Neural progenitor cell (in vitro differentiated cells): ENCODE measurements at regions not wholly inside any gene's neighbourhood (a gene's known extent, or its start where the extent isn't known, plus 50 kb on each side); places are given as distances from the start of the nearest gene placed in this dataset.

Source experiments
- DNase-seq: peaks from one replicate; pipeline ENCODE4 v3.0.0-alpha.2; 2016; ENCODE audit warnings: low spot score
- H2AFZ ChIP-seq: fragments of 200-600 bp; sonication (generic); replicated peaks from 2 replicates; pipeline ENCODE4 v1.6.1; 2016; ENCODE audit warnings: antibody characterized with exemption
- H3F3A ChIP-seq: fragments of 200-600 bp; sonication (generic); 2 replicates; pipeline ENCODE4 v1.6.1; 2016; ENCODE audit warnings: antibody characterized with exemption, low read depth
- H3K27ac ChIP-seq: fragments of 200-600 bp; sonication (generic); 2 replicates; pipeline ENCODE4 v1.5.1; 2016; ENCODE audit warnings: mild to moderate bottlenecking
- H3K27me3 ChIP-seq: fragments of 200-600 bp; sonication (generic); 2 replicates; pipeline ENCODE4 v1.6.1; 2016; ENCODE audit warnings: mild to moderate bottlenecking, moderate library complexity
- H3K36me3 ChIP-seq: fragments of 200-600 bp; sonication (generic); 2 replicates; pipeline ENCODE4 v1.5.1; 2016
- H3K4me1 ChIP-seq: fragments of 200-600 bp; sonication (generic); 2 replicates; pipeline ENCODE4 v1.6.1; 2016; ENCODE audit warnings: mixed run types
- H3K4me2 ChIP-seq: fragments of 200-600 bp; sonication (generic); 2 replicates; pipeline ENCODE4 v1.6.1; 2016
- H3K4me3 ChIP-seq: fragments of 200-600 bp; sonication (generic); 2 replicates; pipeline ENCODE4 v1.5.1; 2016
- H3K79me2 ChIP-seq: fragments of 200-600 bp; sonication (generic); 2 replicates; pipeline ENCODE4 v1.6.1; 2016; ENCODE audit warnings: low read depth
- H3K9ac ChIP-seq: fragments of 200-600 bp; sonication (generic); 2 replicates; pipeline ENCODE4 v1.6.1; 2016
- H3K9me3 ChIP-seq: fragments of 200-600 bp; sonication (generic); 2 replicates; pipeline ENCODE4 v1.5.1; 2016; ENCODE audit warnings: low read depth
- H4K20me1 ChIP-seq: fragments of 200-600 bp; sonication (generic); 2 replicates; pipeline ENCODE4 v1.6.1; 2016; ENCODE audit warnings: low read depth
- H3K27ac Mint-ChIP-seq: 3 replicates; pipeline ENCODE4 v1.8.0; 2021; ENCODE audit warnings: mixed read lengths
- H3K27me3 Mint-ChIP-seq: 2 replicates; pipeline ENCODE4 v1.8.0; 2022; ENCODE audit warnings: low read depth, mild to moderate bottlenecking, inconsistent platforms, moderate library complexity, mixed read lengths; ENCODE audit not compliant: insufficient read depth
- H3K36me3 Mint-ChIP-seq: 3 replicates; pipeline ENCODE4 v1.8.0; 2021; ENCODE audit warnings: mixed read lengths
- H3K4me1 Mint-ChIP-seq: 3 replicates; pipeline ENCODE4 v1.8.0; 2021; ENCODE audit warnings: mixed read lengths
- H3K4me3 Mint-ChIP-seq: 3 replicates; pipeline ENCODE4 v1.8.0; 2021; ENCODE audit warnings: mild to moderate bottlenecking, moderate library complexity, mixed read lengths
- H3K9me3 Mint-ChIP-seq: 3 replicates; pipeline ENCODE4 v1.8.0; 2020; ENCODE audit warnings: mixed read lengths
- CTCF ChIP-seq: fragments of 200-600 bp; sonication (generic); IDR thresholded peaks from 2 replicates; pipeline ENCODE4 v1.5.1; 2017; ENCODE audit warnings: antibody characterized with exemption, mild to moderate bottlenecking
- EZH2 ChIP-seq: fragments of 200-600 bp; sonication (generic); IDR thresholded peaks from 2 replicates; pipeline ENCODE4 v1.6.1; 2017; ENCODE audit warnings: antibody characterized with exemption, mild to moderate bottlenecking, moderate library complexity
- EZH2phosphoT487 ChIP-seq: fragments of 200-600 bp; sonication (generic); IDR thresholded peaks from 2 replicates; pipeline ENCODE4 v1.6.1; 2017; ENCODE audit warnings: antibody characterized with exemption

- Histone ChIP-seq H4K20me1 (no peaks in the 10 kb centered on the region), H3K4me2 (no peak overlapping the region), H3K9ac (no peak overlapping the region), H2AFZ (no peak overlapping the region), H3K27me3 (no peaks in the 10 kb centered on the region), H3F3A (no peaks in the 10 kb centered on the region), H3K27ac (no peak overlapping the region), H3K4me3 (no peak overlapping the region), H3K9me3 (no peaks in the 10 kb centered on the region), H3K36me3 (no peaks in the 10 kb centered on the region), H3K79me2 (no peaks in the 10 kb centered on the region), H3K4me1 (no peaks in the 10 kb centered on the region)
- H3K4me1 Mint-ChIP-seq, result peaks cover 34% of the 10 kb centered on the region
- TF ChIP-seq EZH2 (no peak), CTCF (no peak), EZH2phosphoT487 (no peak)
- DNase-seq, result no peak
- H3K4me3 Mint-ChIP-seq, result no peak overlapping the region
- H3K36me3 Mint-ChIP-seq, result no peaks in the 10 kb centered on the region
- peaks cover 5% of the 10 kb centered on the region for H3K27me3 Mint-ChIP-seq
- no peaks in the 10 kb centered on the region for H3K9me3 Mint-ChIP-seq
- peak overlapping the region; percentile 70 for H3K27ac Mint-ChIP-seq
These were observed 291.2 kb upstream of the STXBP5 start for GRCh38 chr6:146912730-146913685.

GRCh38 chr6:146913842-146914488 is 290.3 kb upstream of the STXBP5 start:
- Histone ChIP-seq H3F3A (no peaks in the 10 kb centered on the region), H3K4me3 (no peak overlapping the region), H2AFZ (peak overlapping the region; percentile 22)

More at GRCh38 chr6:146913842-146914488, 290.3 kb upstream of the STXBP5 start:
- Histone ChIP-seq H3K9ac (no peak overlapping the region), H4K20me1 (no peaks in the 10 kb centered on the region), H3K79me2 (no peaks in the 10 kb centered on the region), H3K9me3 (no peaks in the 10 kb centered on the region), H3K27ac (no peak overlapping the region), H3K4me2 (no peak overlapping the region), H3K4me1 (no peaks in the 10 kb centered on the region), H3K36me3 (no peaks in the 10 kb centered on the region), H3K27me3 (no peaks in the 10 kb centered on the region)
- peak; percentile 65 for DNase-seq
- Mint-ChIP-seq H3K36me3 (no peaks in the 10 kb centered on the region), H3K4me1 (peaks cover 34% of the 10 kb centered on the region), H3K27me3 (peaks cover 5% of the 10 kb centered on the region), H3K27ac (peak overlapping the region; percentile 70), H3K4me3 (peak overlapping the region; percentile 60), H3K9me3 (no peaks in the 10 kb centered on the region)
- TF ChIP-seq CTCF, result no peak
- TF ChIP-seq EZH2phosphoT487, result no peak
